Cerebellar cortex (tissue), 1 donor: ENCODE measurements at regions not wholly inside any gene's neighbourhood (a gene's known extent, or its start where the extent isn't known, plus 50 kb on each side); places are given as distances from the start of the nearest gene placed in this dataset.
"Not testable (repeated sequence)": the region's sequence is repeated elsewhere in the genome, so short reads cannot be mapped to it uniquely, and the experiment has no call there.

ENCODE experiments used
- DNase-seq: peaks from one replicate; pipeline ENCODE4 v3.0.0-alpha.2; 2015; ENCODE audit warnings: low spot score

GRCh38 chr18:43812627-43813026, 535.3 kb upstream of the SYT4 start:
- no peak for DNase-seq

GRCh38 chr18:43819397-43819796, 542.1 kb upstream of the SYT4 start:
- no peak for DNase-seq

- no peak for DNase-seq
Observed at GRCh38 chr18:43819873-43820272, 542.6 kb upstream of the SYT4 start.

GRCh38 chr18:43825768-43826167, 548.5 kb upstream of the SYT4 start:
- DNase-seq: no peak

- DNase-seq: no peak
Observed at GRCh38 chr18:43826215-43826614, 548.9 kb upstream of the SYT4 start.

GRCh38 chr18:43827311-43827710, 550.0 kb upstream of the SYT4 start:
- no peak for DNase-seq

GRCh38 chr18:43830303-43830702, 553.0 kb upstream of the SYT4 start:
- DNase-seq: no peak

- no peak for DNase-seq
Observed at GRCh38 chr18:43830947-43831346, 553.7 kb upstream of the SYT4 start.

- DNase-seq: no peak
Observed at GRCh38 chr18:43846299-43846698, 569.0 kb upstream of the SYT4 start.

GRCh38 chr18:43847164-43848091, 570.1 kb upstream of the SYT4 start:
- DNase-seq: no peak

GRCh38 chr18:43849831-43850230, 572.5 kb upstream of the SYT4 start:
- not testable (repeated sequence) for DNase-seq

- no peak for DNase-seq
Observed at GRCh38 chr18:43855376-43855775, 578.1 kb upstream of the SYT4 start.

- no peak for DNase-seq
Observed at GRCh38 chr18:43863180-43863579, 585.9 kb upstream of the SYT4 start.

- no peak for DNase-seq
Observed at GRCh38 chr18:43866696-43867095, 589.4 kb upstream of the SYT4 start.

- DNase-seq: no peak
Observed at GRCh38 chr18:43868497-43868995, 591.3 kb upstream of the SYT4 start.

- no peak for DNase-seq
Observed at GRCh38 chr18:43869451-43870008, 592.2 kb upstream of the SYT4 start.

GRCh38 chr18:43870626-43871025, 593.3 kb upstream of the SYT4 start:
- DNase-seq: no peak

GRCh38 chr18:43875511-43875910, 598.2 kb upstream of the SYT4 start:
- DNase-seq: no peak

GRCh38 chr18:43876286-43876685, 599.0 kb upstream of the SYT4 start:
- DNase-seq: no peak

GRCh38 chr18:43876748-43877147, 599.5 kb upstream of the SYT4 start:
- no peak for DNase-seq

GRCh38 chr18:43877616-43878321, 600.5 kb upstream of the SYT4 start:
- DNase-seq: no peak

- no peak for DNase-seq
Observed at GRCh38 chr18:43879415-43879814, 602.1 kb upstream of the SYT4 start.
